Ammon's horn (tissue), 1 donor: ENCODE measurements at regions not wholly inside any gene's neighbourhood (a gene's known extent, or its start where the extent isn't known, plus 50 kb on each side); places are given as distances from the start of the nearest gene placed in this dataset.
"Not testable (repeated sequence)": the region's sequence is repeated elsewhere in the genome, so short reads cannot be mapped to it uniquely, and the experiment has no call there.

Source experiments
- DNase-seq: peaks from one replicate; pipeline ENCODE4 v3.0.0-alpha.2; 2016; ENCODE audit warnings: low spot score

GRCh38 chr6:164378330-164378729 is 931.1 kb downstream of the C6orf118 start:
- no peak for DNase-seq

GRCh38 chr6:164377348-164377918 is 932.0 kb downstream of the C6orf118 start:
- no peak for DNase-seq

GRCh38 chr6:164370773-164371172 is 938.6 kb downstream of the C6orf118 start:
- DNase-seq: no peak

- DNase-seq: no peak
Observed at GRCh38 chr6:164359441-164359840, 944.9 kb downstream of the QKI start.

- no peak for DNase-seq
Observed at GRCh38 chr6:164359036-164359435, 944.5 kb downstream of the QKI start.

GRCh38 chr6:164356814-164357213 is 942.3 kb downstream of the QKI start:
- no peak for DNase-seq

- DNase-seq: no peak
Observed at GRCh38 chr6:164347455-164347854, 932.9 kb downstream of the QKI start.

- DNase-seq: no peak
Observed at GRCh38 chr6:164346631-164347030, 932.1 kb downstream of the QKI start.

GRCh38 chr6:164345806-164346496 is 931.4 kb downstream of the QKI start:
- no peak for DNase-seq

- no peak for DNase-seq
Observed at GRCh38 chr6:164345327-164345726, 930.8 kb downstream of the QKI start.

- DNase-seq: peak; percentile 27
Observed at GRCh38 chr6:164344801-164345291, 930.3 kb downstream of the QKI start.

- DNase-seq: not testable (repeated sequence)
Observed at GRCh38 chr6:164339442-164339841, 924.9 kb downstream of the QKI start.

- no peak for DNase-seq
Observed at GRCh38 chr6:164337925-164338397, 923.4 kb downstream of the QKI start.

- no peak for DNase-seq
Observed at GRCh38 chr6:164337024-164337924, 922.8 kb downstream of the QKI start.

GRCh38 chr6:164336455-164336854 is 921.9 kb downstream of the QKI start:
- DNase-seq: no peak

GRCh38 chr6:164331026-164331425 is 916.5 kb downstream of the QKI start:
- DNase-seq: no peak

GRCh38 chr6:164325168-164325567 is 910.6 kb downstream of the QKI start:
- no peak for DNase-seq

GRCh38 chr6:164322533-164322932 is 908.0 kb downstream of the QKI start:
- no peak for DNase-seq

GRCh38 chr6:164321297-164321696 is 906.8 kb downstream of the QKI start:
- DNase-seq: no peak

GRCh38 chr6:164315376-164315775 is 900.9 kb downstream of the QKI start:
- DNase-seq: no peak

- DNase-seq: no peak
Observed at GRCh38 chr6:164308339-164308738, 893.8 kb downstream of the QKI start.

GRCh38 chr6:164303102-164303964 is 888.8 kb downstream of the QKI start:
- DNase-seq: no peak
